Calu3 (cell line): ENCODE measurements at regions not wholly inside any gene's neighbourhood (a gene's known extent, or its start where the extent isn't known, plus 50 kb on each side); places are given as distances from the start of the nearest gene placed in this dataset.

Experiments used
- BruUV-seq: library from RNA; stranded (reverse); fragments of 400-500 nt; replicated peaks from 2 replicates; lab custom pipeline; 2021; lab: Mats Ljungman, UMichigan
- CTCF ChIA-PET: fragments of 300-600 bp; sonication (Branson Sonifier 250); formaldehyde crosslinking; loops from one replicate; lab custom pipeline; 2022; ENCODE audit warnings: antibody characterized with exemption; lab: Charles Lee
- DNase-seq: peaks from one replicate; pipeline ENCODE4 v3.0.0; 2022
- H3K27ac Mint-ChIP-seq: one replicate; pipeline ENCODE4 v1.8.0; 2022; ENCODE audit warnings: mixed read lengths; ENCODE audit not compliant: unreplicated experiment
- H3K27me3 Mint-ChIP-seq: one replicate; pipeline ENCODE4 v1.8.0; 2022; ENCODE audit warnings: mixed read lengths; ENCODE audit not compliant: unreplicated experiment
- H3K36me3 Mint-ChIP-seq: one replicate; pipeline ENCODE4 v1.8.0; 2022; ENCODE audit warnings: mild to moderate bottlenecking, moderate library complexity, mixed read lengths; ENCODE audit not compliant: insufficient read depth, unreplicated experiment
- H3K4me1 Mint-ChIP-seq: one replicate; pipeline ENCODE4 v1.8.0; 2022; ENCODE audit warnings: mild to moderate bottlenecking, low read depth, mixed read lengths; ENCODE audit not compliant: unreplicated experiment
- H3K4me3 Mint-ChIP-seq: one replicate; pipeline ENCODE4 v1.8.0; 2022; ENCODE audit warnings: mild to moderate bottlenecking, low read depth, moderate library complexity, mixed read lengths; ENCODE audit not compliant: unreplicated experiment
- H3K9me3 Mint-ChIP-seq: one replicate; pipeline ENCODE4 v1.8.0; 2022; ENCODE audit warnings: low read depth, mixed read lengths; ENCODE audit not compliant: unreplicated experiment
- intact Hi-C: fragments of 100-400 bp; cut with micrococcal nuclease; formaldehyde crosslinking; loops from one replicate; pipeline ENCODE4 v1.10.0; 2022; ENCODE audit not compliant: unreplicated experiment
- TF ChIP-seq, protein P1 (sequence below): fragments of 200-600 bp; IDR thresholded peaks from one replicate; pipeline ENCODE4 v1.8.0; 2022; ENCODE audit warnings: antibody characterized with exemption; ENCODE audit not compliant: unreplicated experiment

DNA sequence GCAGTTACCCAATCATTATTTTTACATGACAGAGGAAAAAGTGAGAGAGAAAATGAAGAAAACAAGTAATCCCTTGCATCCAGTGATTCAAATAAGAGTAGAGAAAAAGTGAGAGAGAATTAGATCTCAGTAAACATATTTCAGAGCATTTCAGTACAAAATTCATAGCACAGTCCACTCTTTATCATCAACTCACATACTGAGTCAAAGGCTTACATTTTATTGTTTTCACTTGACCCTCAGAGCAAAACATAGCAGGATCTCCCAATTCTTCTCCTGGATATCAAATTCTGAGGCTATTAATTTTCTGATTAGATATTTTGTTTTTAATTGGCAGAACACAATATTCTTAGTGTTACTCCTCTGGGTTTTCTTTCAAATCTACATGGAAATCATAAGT is 1568.3 kb upstream of the PRR20A start:
- DNase-seq: no peak
- TF ChIP-seq, protein P1, sequence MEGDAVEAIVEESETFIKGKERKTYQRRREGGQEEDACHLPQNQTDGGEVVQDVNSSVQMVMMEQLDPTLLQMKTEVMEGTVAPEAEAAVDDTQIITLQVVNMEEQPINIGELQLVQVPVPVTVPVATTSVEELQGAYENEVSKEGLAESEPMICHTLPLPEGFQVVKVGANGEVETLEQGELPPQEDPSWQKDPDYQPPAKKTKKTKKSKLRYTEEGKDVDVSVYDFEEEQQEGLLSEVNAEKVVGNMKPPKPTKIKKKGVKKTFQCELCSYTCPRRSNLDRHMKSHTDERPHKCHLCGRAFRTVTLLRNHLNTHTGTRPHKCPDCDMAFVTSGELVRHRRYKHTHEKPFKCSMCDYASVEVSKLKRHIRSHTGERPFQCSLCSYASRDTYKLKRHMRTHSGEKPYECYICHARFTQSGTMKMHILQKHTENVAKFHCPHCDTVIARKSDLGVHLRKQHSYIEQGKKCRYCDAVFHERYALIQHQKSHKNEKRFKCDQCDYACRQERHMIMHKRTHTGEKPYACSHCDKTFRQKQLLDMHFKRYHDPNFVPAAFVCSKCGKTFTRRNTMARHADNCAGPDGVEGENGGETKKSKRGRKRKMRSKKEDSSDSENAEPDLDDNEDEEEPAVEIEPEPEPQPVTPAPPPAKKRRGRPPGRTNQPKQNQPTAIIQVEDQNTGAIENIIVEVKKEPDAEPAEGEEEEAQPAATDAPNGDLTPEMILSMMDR: no peak
- CTCF ChIA-PET: no interaction called here
- no peaks in the 10 kb centered on the region for H3K27me3 Mint-ChIP-seq
- H3K9me3 Mint-ChIP-seq: no peaks in the 10 kb centered on the region
- BruUV-seq: no TSS peak
- no peaks in the 10 kb centered on the region for H3K36me3 Mint-ChIP-seq
- H3K4me3 Mint-ChIP-seq: no peak overlapping the region
- no peaks in the 10 kb centered on the region for H3K4me1 Mint-ChIP-seq
- intact Hi-C loops: no loop called here
- H3K27ac Mint-ChIP-seq: no peak overlapping the region

DNA sequence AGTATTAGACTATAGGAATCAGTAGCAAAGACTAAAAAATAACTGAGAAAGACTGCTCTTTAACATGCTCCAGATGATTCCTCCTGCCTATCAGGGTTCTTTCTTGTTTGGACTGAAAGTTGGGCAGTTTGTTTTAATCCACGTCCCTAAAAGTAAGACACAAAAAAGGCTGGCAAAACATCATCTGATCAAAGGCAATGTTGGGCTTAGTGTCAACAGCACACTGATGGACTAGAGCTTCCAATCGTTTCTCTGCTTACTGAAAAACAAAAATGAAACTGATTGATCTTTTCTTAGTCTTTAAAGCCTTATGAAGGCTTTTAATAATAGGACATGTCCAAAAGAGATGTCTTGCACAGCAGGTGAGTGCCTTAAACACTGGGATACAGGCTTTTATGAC is 1567.9 kb upstream of the PRR20A start:
- Mint-ChIP-seq H3K4me1 (no peaks in the 10 kb centered on the region), H3K9me3 (no peaks in the 10 kb centered on the region), H3K4me3 (no peak overlapping the region), H3K36me3 (no peaks in the 10 kb centered on the region), H3K27me3 (no peaks in the 10 kb centered on the region), H3K27ac (no peak overlapping the region)
- TF ChIP-seq, protein P1: no peak
- intact Hi-C loops: no loop called here
- CTCF ChIA-PET: no interaction called here
- no peak for DNase-seq
- BruUV-seq: no TSS peak

DNA sequence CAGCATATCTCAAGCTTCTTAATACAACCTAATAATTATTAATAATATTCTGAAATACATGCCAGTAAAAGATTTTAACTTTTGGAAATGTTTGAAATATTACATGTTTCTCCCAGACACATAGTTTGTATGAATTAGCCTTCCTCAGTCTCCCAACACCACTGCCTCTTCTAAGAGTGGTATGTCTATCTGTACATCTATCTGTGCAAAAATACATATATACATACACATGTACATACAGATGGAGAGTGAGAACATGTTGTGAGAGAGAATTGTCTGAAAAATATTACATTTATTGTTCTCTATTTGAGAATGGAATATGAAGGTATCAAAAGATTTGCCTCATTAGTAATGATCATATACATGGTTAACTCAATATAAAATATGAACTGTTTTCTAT is 1567.2 kb upstream of the PRR20A start:
- Mint-ChIP-seq H3K27me3 (no peaks in the 10 kb centered on the region), H3K9me3 (no peaks in the 10 kb centered on the region), H3K4me3 (no peak overlapping the region), H3K27ac (no peak overlapping the region), H3K4me1 (no peaks in the 10 kb centered on the region), H3K36me3 (no peaks in the 10 kb centered on the region)
- intact Hi-C loops: no loop called here
- DNase-seq: no peak
- CTCF ChIA-PET: no interaction called here
- TF ChIP-seq, protein P1: no peak
- BruUV-seq: no TSS peak

DNA sequence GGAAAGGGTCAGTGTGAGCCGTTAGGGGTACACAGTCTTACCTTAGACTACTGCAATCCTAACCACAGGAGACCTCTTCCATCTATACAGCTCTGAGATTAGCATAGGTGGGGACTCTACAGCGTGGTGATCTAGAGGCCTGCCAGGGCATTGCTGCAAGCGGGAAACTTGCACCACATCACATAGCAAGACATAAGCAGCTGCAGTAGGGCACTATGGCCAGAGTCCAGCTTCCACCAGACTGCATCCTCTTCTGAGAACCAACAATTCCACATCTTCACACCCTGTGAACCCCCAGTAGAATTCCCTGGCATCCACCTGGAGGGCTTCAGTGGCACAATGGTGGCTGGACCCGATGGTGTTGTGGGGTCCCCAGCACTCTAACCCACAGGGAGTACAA is 1564.3 kb upstream of the PRR20A start:
- Mint-ChIP-seq H3K4me1 (no peaks in the 10 kb centered on the region), H3K27ac (no peak overlapping the region)

More for the DNA sequence above, 1564.3 kb upstream of the PRR20A start:
- Mint-ChIP-seq H3K27me3 (no peaks in the 10 kb centered on the region), H3K4me3 (no peak overlapping the region), H3K36me3 (no peaks in the 10 kb centered on the region), H3K9me3 (peaks cover 4% of the 10 kb centered on the region)
- TF ChIP-seq, protein P1: no peak
- CTCF ChIA-PET: no interaction called here
- BruUV-seq: no TSS peak
- DNase-seq: no peak
- intact Hi-C loops: no loop called here
